IMR-90 (cell line): ENCODE measurements at regions not wholly inside any gene's neighbourhood (a gene's known extent, or its start where the extent isn't known, plus 50 kb on each side); places are given as distances from the start of the nearest gene placed in this dataset.

ENCODE experiments used
- ATAC-seq: fragments of 200-7000 bp; cut with Tn5 transposase; 2 replicates; pipeline ENCODE4 v1.9.1; 2020; ENCODE audit warnings: low read depth, mild to moderate bottlenecking, moderate library complexity
- BruUV-seq: library from RNA; stranded (reverse); fragments of 400-500 nt; replicated peaks from 2 replicates; lab custom pipeline; 2021; lab: Mats Ljungman, UMichigan
- CTCF ChIA-PET: fragments of 300-600 bp; formaldehyde crosslinking; extraction: SDS; loops from one replicate; lab custom pipeline; 2021; ENCODE audit warnings: antibody characterized with exemption; lab: Yijun Ruan, JAX
- POLR2A ChIA-PET: fragments of 300-600 bp; sonication (Branson Sonifier 250); formaldehyde crosslinking; loops from one replicate; lab custom pipeline; 2022; ENCODE audit warnings: antibody characterized with exemption; ENCODE audit not compliant: unreplicated experiment; lab: Charles Lee
- DNase-seq: peaks from one replicate; pipeline ENCODE4 v3.0.0; 2013
- H2AFZ ChIP-seq: replicated peaks from 2 replicates; pipeline ENCODE3; 2013; ENCODE audit warnings: low read length, mild to moderate bottlenecking; ENCODE audit not compliant: poor library complexity
- H2AK5ac ChIP-seq: 2 replicates; pipeline ENCODE4 v1.6.1; 2013; ENCODE audit warnings: low read depth, low read length, inconsistent platforms
- H2AK9ac ChIP-seq: replicated peaks from 2 replicates; pipeline ENCODE3; 2013; ENCODE audit warnings: mild to moderate bottlenecking, low read depth, low read length, moderate library complexity; ENCODE audit not compliant: poor library complexity
- H2BK120ac ChIP-seq: 2 replicates; pipeline ENCODE4 v1.6.1; 2013; ENCODE audit warnings: low read depth, low read length, inconsistent platforms
- H2BK15ac ChIP-seq: 3 replicates; pipeline ENCODE4 v1.6.1; 2013; ENCODE audit warnings: low read depth, low read length, inconsistent platforms
- H2BK20ac ChIP-seq: 2 replicates; pipeline ENCODE4 v1.6.1; 2013; ENCODE audit warnings: low read depth, mild to moderate bottlenecking, inconsistent platforms, low read length, moderate library complexity
- H2BK5ac ChIP-seq: 2 replicates; pipeline ENCODE4 v1.6.1; 2013; ENCODE audit warnings: mild to moderate bottlenecking, low read depth, low read length, inconsistent platforms; ENCODE audit not compliant: poor library complexity, severe bottlenecking
- H3K14ac ChIP-seq: replicated peaks from 2 replicates; pipeline ENCODE4 v1.6.1; 2013; ENCODE audit warnings: low read depth, low read length, inconsistent platforms
- H3K18ac ChIP-seq: 2 replicates; pipeline ENCODE4 v1.6.1; 2013; ENCODE audit warnings: low read depth, low read length, control low read depth
- H3K23ac ChIP-seq: 2 replicates; pipeline ENCODE4 v1.6.1; 2013; ENCODE audit warnings: low read depth, low read length, inconsistent platforms
- H3K27ac ChIP-seq: 2 replicates; pipeline ENCODE4 v1.5.1; 2013; ENCODE audit warnings: mild to moderate bottlenecking, control low read depth, low read length; ENCODE audit not compliant: insufficient read depth
- H3K27me3 ChIP-seq: 2 replicates; pipeline ENCODE4 v1.6.1; 2013; ENCODE audit warnings: low read length; ENCODE audit not compliant: control insufficient read depth, insufficient read depth
- H3K36me3 ChIP-seq: 2 replicates; pipeline ENCODE4 v1.6.1; 2013; ENCODE audit warnings: low read length, mixed read lengths; ENCODE audit not compliant: control insufficient read depth, insufficient read depth
- H3K4ac ChIP-seq: 2 replicates; pipeline ENCODE4 v1.6.1; 2013; ENCODE audit warnings: low read depth, low read length, inconsistent platforms
- H3K4me1 ChIP-seq: 2 replicates; pipeline ENCODE4 v1.6.1; 2013; ENCODE audit warnings: low read length, mixed read lengths; ENCODE audit not compliant: control insufficient read depth, insufficient read depth
- H3K4me2 ChIP-seq: 2 replicates; pipeline ENCODE4 v1.6.1; 2013; ENCODE audit warnings: low read depth, mild to moderate bottlenecking, control low read depth, low read length, moderate library complexity
- H3K4me3 ChIP-seq: 2 replicates; pipeline ENCODE4 v1.5.1; 2013; ENCODE audit warnings: low read depth, mild to moderate bottlenecking, control low read depth, low read length, moderate library complexity; ENCODE audit not compliant: insufficient read depth
- H3K56ac ChIP-seq: 2 replicates; pipeline ENCODE4 v1.6.1; 2013; ENCODE audit warnings: low read length, inconsistent platforms; ENCODE audit not compliant: insufficient read depth; ENCODE audit errors: extremely low read depth
- H3K79me1 ChIP-seq, 2 experiments: 2 replicates each; pipeline ENCODE4 v1.6.1; 2013; ENCODE audit warnings: low read length in 2 of 2, inconsistent platforms in 1 of 2, low read depth in 1 of 2
- H3K9ac ChIP-seq: 2 replicates; pipeline ENCODE4 v1.6.1; 2013; ENCODE audit warnings: low read depth, low read length, control low read depth
- H3K9me1 ChIP-seq: 2 replicates; pipeline ENCODE4 v1.6.1; 2013; ENCODE audit warnings: low read length, inconsistent platforms; ENCODE audit not compliant: insufficient read depth
- H3K9me3 ChIP-seq: 2 replicates; pipeline ENCODE4 v1.6.1; 2013; ENCODE audit warnings: low read length; ENCODE audit not compliant: control insufficient read depth, insufficient read depth
- H4K20me1 ChIP-seq: 2 replicates; pipeline ENCODE4 v1.6.1; 2013; ENCODE audit warnings: low read length, inconsistent platforms; ENCODE audit not compliant: insufficient read depth
- H4K5ac ChIP-seq: 2 replicates; pipeline ENCODE4 v1.6.1; 2013; ENCODE audit warnings: mild to moderate bottlenecking, low read depth, low read length, control low read depth
- H4K8ac ChIP-seq, 2 experiments: 2 replicates each; pipeline ENCODE4 v1.6.1; 2013; ENCODE audit warnings: low read depth in 2 of 2, low read length in 2 of 2, control low read depth in 1 of 2, inconsistent platforms in 1 of 2
- H4K91ac ChIP-seq: 2 replicates; pipeline ENCODE4 v1.6.1; 2013; ENCODE audit warnings: low read depth, low read length, inconsistent platforms; ENCODE audit not compliant: insufficient read depth
- BHLHE40 ChIP-seq: fragments of 150-350 bp; IDR thresholded peaks from 2 replicates; pipeline ENCODE4 v1.6.1; 2016; ENCODE audit warnings: mild to moderate bottlenecking, low read depth, low read length
- CEBPB ChIP-seq: IDR thresholded peaks from 2 replicates; pipeline ENCODE4 v1.6.1; 2012; ENCODE audit warnings: low read depth, low read length, improper control_type of control experiment
- CTCF ChIP-seq: conservative IDR thresholded peaks from 2 replicates; pipeline ENCODE4 v1.5.1; 2012; ENCODE audit warnings: mild to moderate bottlenecking, low read depth, low read length, improper control_type of control experiment
- ELK1 ChIP-seq: fragments of 150-350 bp; IDR thresholded peaks from 2 replicates; pipeline ENCODE4 v1.6.1; 2016; ENCODE audit warnings: low read depth, mild to moderate bottlenecking, low read length, moderate library complexity, borderline replicate concordance
- FOS ChIP-seq: fragments of 150-350 bp; IDR thresholded peaks from 2 replicates; pipeline ENCODE4 v1.6.1; 2016; ENCODE audit warnings: low read depth, low read length
- POLR2A ChIP-seq: IDR thresholded peaks from 2 replicates; pipeline ENCODE4 v1.6.1; 2012; ENCODE audit warnings: mild to moderate bottlenecking, low read depth, low read length
- RFX5 ChIP-seq: IDR thresholded peaks from 2 replicates; pipeline ENCODE4 v1.8.0; 2012; ENCODE audit warnings: low read depth, mild to moderate bottlenecking, low read length, moderate library complexity
- SMC3 ChIP-seq: fragments of 150-350 bp; IDR thresholded peaks from 2 replicates; pipeline ENCODE4 v1.6.1; 2016; ENCODE audit warnings: low read depth, mild to moderate bottlenecking, antibody characterized with exemption, low read length, moderate library complexity
- WGBS, 2 experiments: methylation state at CpG; one replicate each; pipeline versions ENCODE4 v1.1.5 to v1.1.7; 2013; ENCODE audit warnings: missing lambda C conversion rate in 2 of 2; ENCODE audit not compliant: insufficient read length in 1 of 2; ENCODE audit errors: extremely low coverage in 2 of 2; 5-methylcytosine and 5-hydroxymethylcytosine counted together
- dilution Hi-C: fragments of 300-500 bp; cut with HindIII; formaldehyde crosslinking; loops from one replicate; pipeline ENCODE4 v1.14.3; 2018; ENCODE audit warnings: low sequenced_read_pairs; ENCODE audit not compliant: unreplicated experiment
- in situ Hi-C: fragments of 300-500 bp; cut with MboI; formaldehyde crosslinking; loops from 3 replicates; pipeline ENCODE4 v1.14.3; 2019; ENCODE audit warnings: low sequenced_read_pairs, inconsistent platforms, mixed read lengths
- intact Hi-C: fragments of 100-400 bp; cut with micrococcal nuclease; formaldehyde crosslinking; loops from 2 replicates; pipeline ENCODE4 v1.10.0; 2022

- no peak overlapping the region for H3K27ac ChIP-seq
- no peaks in the 10 kb centered on the region for H3K36me3 ChIP-seq
- H3K9ac ChIP-seq: no peak overlapping the region
- H4K20me1 ChIP-seq: no peaks in the 10 kb centered on the region
- no peak for TF ChIP-seq BHLHE40
- TF ChIP-seq RFX5: no peak
- no peak for TF ChIP-seq CTCF
- TF ChIP-seq CEBPB: peak; percentile 82
- peak; percentile 14; the same call in 1 of the 2 replicates for TF ChIP-seq FOS
- TF ChIP-seq ELK1: no peak
- TF ChIP-seq SMC3: no peak
- TF ChIP-seq POLR2A: no peak
- H4K91ac ChIP-seq: no peak overlapping the region
- no peak overlapping the region for H3K23ac ChIP-seq
- H2BK20ac ChIP-seq: no peak overlapping the region
- H3K4me2 ChIP-seq: no peak overlapping the region
- H2AK9ac ChIP-seq: no peak overlapping the region
- H4K8ac ChIP-seq: no peak overlapping the region
- H3K79me1 ChIP-seq: no peaks in the 10 kb centered on the region
- 0 out of 2 replicates have a peak, but pooled peaks cover 2% of the 10 kb centered on the region for H3K9me1 ChIP-seq
- dilution Hi-C loops: no loop called here
- H3K4me3 ChIP-seq: no peak overlapping the region
- H2BK15ac ChIP-seq: no peak overlapping the region
- CTCF ChIA-PET: interaction anchor here (1.2 kb wide), 1 partner anchor 21 kb away, joined by 3 read pairs; no protein-coding TSS in a partner anchor
- in situ Hi-C loops: no loop called here
- H3K4me1 ChIP-seq: no peaks in the 10 kb centered on the region
- POLR2A ChIA-PET: no interaction called here
- no peak overlapping the region for H3K14ac ChIP-seq
- whole genome bisulfite sequencing, 2 experiments: 20% methylated on average over 1 of the region's 5 CpGs; no CpG with 5 or more reads in 1 of the 2 experiments
- peak; percentile 57 for DNase-seq
- no peak overlapping the region for H3K56ac ChIP-seq
- BruUV-seq: no TSS peak
- H3K9me3 ChIP-seq: no peaks in the 10 kb centered on the region
- no peak overlapping the region for H2AK5ac ChIP-seq
- no peak overlapping the region for H2AFZ ChIP-seq
- ATAC-seq: peak; percentile 64
- H4K5ac ChIP-seq: no peak overlapping the region
- H2BK120ac ChIP-seq: no peak overlapping the region
- H3K18ac ChIP-seq: no peak overlapping the region
- intact Hi-C loops: no loop called here
- no peak overlapping the region for H3K4ac ChIP-seq
- no peak overlapping the region for H2BK5ac ChIP-seq
- H3K27me3 ChIP-seq: no peaks in the 10 kb centered on the region
Observed at GRCh38 chr18:39604836-39605235, 2039.2 kb upstream of the CELF4 start.
